22Rv1 (cell line): ENCODE measurements at regions not wholly inside any gene's neighbourhood (a gene's known extent, or its start where the extent isn't known, plus 50 kb on each side); places are given as distances from the start of the nearest gene placed in this dataset.

Source experiments
- ZFX ChIP-seq: fragments of 450-650 bp; IDR thresholded peaks from 2 replicates; pipeline ENCODE4 v1.6.1; 2017; ENCODE audit warnings: antibody characterized with exemption, borderline replicate concordance
- TF ChIP-seq, protein P1 (sequence below): fragments of 450-650 bp; IDR thresholded peaks from 2 replicates; pipeline ENCODE4 v1.5.1; 2017; ENCODE audit warnings: mild to moderate bottlenecking

GRCh38 chr16:72399811-72400210, 227.9 kb upstream of the PMFBP1 start:
- TF ChIP-seq, protein P1, sequence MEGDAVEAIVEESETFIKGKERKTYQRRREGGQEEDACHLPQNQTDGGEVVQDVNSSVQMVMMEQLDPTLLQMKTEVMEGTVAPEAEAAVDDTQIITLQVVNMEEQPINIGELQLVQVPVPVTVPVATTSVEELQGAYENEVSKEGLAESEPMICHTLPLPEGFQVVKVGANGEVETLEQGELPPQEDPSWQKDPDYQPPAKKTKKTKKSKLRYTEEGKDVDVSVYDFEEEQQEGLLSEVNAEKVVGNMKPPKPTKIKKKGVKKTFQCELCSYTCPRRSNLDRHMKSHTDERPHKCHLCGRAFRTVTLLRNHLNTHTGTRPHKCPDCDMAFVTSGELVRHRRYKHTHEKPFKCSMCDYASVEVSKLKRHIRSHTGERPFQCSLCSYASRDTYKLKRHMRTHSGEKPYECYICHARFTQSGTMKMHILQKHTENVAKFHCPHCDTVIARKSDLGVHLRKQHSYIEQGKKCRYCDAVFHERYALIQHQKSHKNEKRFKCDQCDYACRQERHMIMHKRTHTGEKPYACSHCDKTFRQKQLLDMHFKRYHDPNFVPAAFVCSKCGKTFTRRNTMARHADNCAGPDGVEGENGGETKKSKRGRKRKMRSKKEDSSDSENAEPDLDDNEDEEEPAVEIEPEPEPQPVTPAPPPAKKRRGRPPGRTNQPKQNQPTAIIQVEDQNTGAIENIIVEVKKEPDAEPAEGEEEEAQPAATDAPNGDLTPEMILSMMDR, result no peak
- no peak for TF ChIP-seq ZFX
